Sigmoid colon (tissue), 6 donors: ENCODE measurements at regions not wholly inside any gene's neighbourhood (a gene's known extent, or its start where the extent isn't known, plus 50 kb on each side); places are given as distances from the start of the nearest gene placed in this dataset.

Source experiments
- DNase-seq: peaks from one replicate; pipeline ENCODE4 v3.0.0-alpha.2; 2019
- H3K27ac ChIP-seq, 4 donors: fragments of 200-600 bp; sonication (generic); one replicate each; pipeline ENCODE4 v1.5.1; 2016 to 2019; ENCODE audit warnings: mild to moderate bottlenecking in 1 of 4
- H3K27me3 ChIP-seq, 3 donors: fragments of 200-600 bp; sonication (generic); one replicate each; pipeline ENCODE4 v1.5.1; 2019; ENCODE audit warnings: mild to moderate bottlenecking in 1 of 3
- H3K36me3 ChIP-seq, 4 donors: fragments of 200-600 bp; sonication (generic); one replicate each; pipeline ENCODE4 v1.5.1; 2016 to 2019
- H3K4me1 ChIP-seq, 4 donors: fragments of 200-600 bp; sonication (generic); one replicate each; pipeline ENCODE4 v1.5.1; 2017 to 2019
- H3K4me3 ChIP-seq, 4 donors: fragments of 200-600 bp; sonication (generic); one replicate each; pipeline ENCODE4 v1.5.1; 2017 to 2019; ENCODE audit warnings: mild to moderate bottlenecking in 2 of 4, moderate library complexity in 1 of 4
- H3K9me3 ChIP-seq, 4 donors: fragments of 200-600 bp in 3 of 4; sonication (generic) in 3 of 4; one replicate each; pipeline versions ENCODE4 v1.5.1 to v1.6.1; 2013 to 2019
- EP300 ChIP-seq, 4 donors: sonication (generic); formaldehyde crosslinking; IDR thresholded peaks; one replicate each; pipeline ENCODE4 v1.6.1; 2017; ENCODE audit warnings: antibody characterized with exemption in 4 of 4
- POLR2A ChIP-seq, 2 donors: fragments of 450-650 bp; IDR thresholded peaks; one replicate each; pipeline ENCODE4 v1.6.1; 2016; ENCODE audit warnings: antibody characterized with exemption in 2 of 2, mild to moderate bottlenecking in 2 of 2, moderate library complexity in 2 of 2
- POLR2AphosphoS5 ChIP-seq, 4 donors: sonication (generic); formaldehyde crosslinking; IDR thresholded peaks; one replicate each; pipeline ENCODE4 v1.6.1; 2017; ENCODE audit warnings: antibody characterized with exemption in 4 of 4
- WGBS, 2 donors: extraction: QIAGEN DNeasy Blood & Tissue Kit; methylation state at CpG; one replicate each; pipeline ENCODE4 v1.1.7; 2013; 5-methylcytosine and 5-hydroxymethylcytosine counted together
- intact Hi-C: fragments of 100-400 bp; cut with DNase I; formaldehyde crosslinking; loops from one replicate; pipeline ENCODE4 v1.15.1; 2023
- TF ChIP-seq, protein P1 (sequence below), 4 experiments: fragments of 450-650 bp in 3 of 4; fragments of 200-600 bp in 1 of 4; IDR thresholded peaks; one replicate each; pipeline ENCODE4 v1.5.1; 2016 to 2019; ENCODE audit warnings: antibody characterized with exemption in 4 of 4, mild to moderate bottlenecking in 3 of 4, moderate library complexity in 2 of 4
- donor health status: healthy with polysubstance abuse.
- donor health status: healthy.

DNA sequence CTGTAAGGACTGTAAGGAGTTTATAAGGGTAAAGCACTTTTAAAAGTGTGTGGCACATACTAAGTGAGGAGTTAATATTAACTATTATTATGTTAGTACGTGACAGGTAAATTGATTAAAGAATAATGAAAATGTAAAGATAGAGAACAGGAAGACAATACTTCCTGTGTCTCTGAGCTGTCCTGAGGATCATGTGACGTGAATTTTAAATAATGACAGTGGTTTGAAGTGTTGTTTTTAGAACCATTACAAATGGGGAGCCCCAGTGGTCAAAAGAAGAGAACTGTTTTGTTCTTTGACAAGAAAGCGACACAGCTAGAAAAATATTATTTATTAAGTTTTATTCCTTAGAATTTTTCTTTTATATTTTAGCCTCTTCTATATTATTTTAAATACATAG is 241.2 kb upstream of the STARD13 start:
- DNase-seq: no peak
- TF ChIP-seq, protein P1, sequence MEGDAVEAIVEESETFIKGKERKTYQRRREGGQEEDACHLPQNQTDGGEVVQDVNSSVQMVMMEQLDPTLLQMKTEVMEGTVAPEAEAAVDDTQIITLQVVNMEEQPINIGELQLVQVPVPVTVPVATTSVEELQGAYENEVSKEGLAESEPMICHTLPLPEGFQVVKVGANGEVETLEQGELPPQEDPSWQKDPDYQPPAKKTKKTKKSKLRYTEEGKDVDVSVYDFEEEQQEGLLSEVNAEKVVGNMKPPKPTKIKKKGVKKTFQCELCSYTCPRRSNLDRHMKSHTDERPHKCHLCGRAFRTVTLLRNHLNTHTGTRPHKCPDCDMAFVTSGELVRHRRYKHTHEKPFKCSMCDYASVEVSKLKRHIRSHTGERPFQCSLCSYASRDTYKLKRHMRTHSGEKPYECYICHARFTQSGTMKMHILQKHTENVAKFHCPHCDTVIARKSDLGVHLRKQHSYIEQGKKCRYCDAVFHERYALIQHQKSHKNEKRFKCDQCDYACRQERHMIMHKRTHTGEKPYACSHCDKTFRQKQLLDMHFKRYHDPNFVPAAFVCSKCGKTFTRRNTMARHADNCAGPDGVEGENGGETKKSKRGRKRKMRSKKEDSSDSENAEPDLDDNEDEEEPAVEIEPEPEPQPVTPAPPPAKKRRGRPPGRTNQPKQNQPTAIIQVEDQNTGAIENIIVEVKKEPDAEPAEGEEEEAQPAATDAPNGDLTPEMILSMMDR (IDR thresholded peaks at IDR 0.05): no peak
- TF ChIP-seq POLR2A (IDR thresholded peaks at IDR 0.05): no peak
- no peak for TF ChIP-seq EP300 (IDR thresholded peaks at IDR 0.05)
- no peak for TF ChIP-seq POLR2AphosphoS5 (IDR thresholded peaks at IDR 0.05)
- intact Hi-C loops: no loop called here
- H3K4me3 ChIP-seq: no peak overlapping the region
- no peaks in the 10 kb centered on the region for H3K9me3 ChIP-seq
- no peaks in the 10 kb centered on the region for H3K27me3 ChIP-seq
- H3K36me3 ChIP-seq: no peaks in the 10 kb centered on the region
- peaks cover 0 to 30% (median 14%) of the 10 kb centered on the region in 4 donors for H3K4me1 ChIP-seq
- 84 to 86% methylated on average over 3 of the region's 3 CpGs for WGBS, 2 donors
- H3K27ac ChIP-seq: peak overlapping the region in 1 of 4 donors; percentile 18

DNA sequence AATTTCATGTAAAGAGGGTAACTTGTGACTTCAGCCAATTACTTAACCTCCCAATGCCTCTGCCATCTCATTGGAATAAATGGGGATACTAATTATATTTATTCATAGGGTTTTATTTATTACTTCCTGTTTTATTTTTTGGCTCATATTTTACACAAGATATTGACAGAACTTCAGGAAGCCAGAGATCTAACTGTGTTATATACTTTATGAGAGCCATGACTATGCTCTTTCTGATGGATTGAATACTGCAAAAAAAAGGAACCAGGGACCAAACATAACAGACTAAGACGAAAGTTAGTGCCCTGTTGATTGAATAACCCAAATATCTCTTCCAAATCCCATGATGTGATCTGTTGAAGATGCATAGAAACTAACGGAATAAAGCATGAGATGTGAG is 243.3 kb upstream of the STARD13 start:
- H3K36me3 ChIP-seq: no peaks in the 10 kb centered on the region
- H3K27me3 ChIP-seq: no peaks in the 10 kb centered on the region
- no peak overlapping the region for H3K4me3 ChIP-seq
- no peaks in the 10 kb centered on the region for H3K9me3 ChIP-seq
- WGBS, 2 donors: 70 to 91% methylated on average over 2 of the region's 2 CpGs
- peaks cover 0 to 27% (median 16%) of the 10 kb centered on the region in 4 donors for H3K4me1 ChIP-seq
- TF ChIP-seq POLR2A (IDR thresholded peaks at IDR 0.05) (no peak), POLR2AphosphoS5 (IDR thresholded peaks at IDR 0.05) (no peak), EP300 (IDR thresholded peaks at IDR 0.05) (no peak)
- TF ChIP-seq, protein P1 (IDR thresholded peaks at IDR 0.05): no peak
- intact Hi-C loops: no loop called here
- H3K27ac ChIP-seq: no peak overlapping the region
- DNase-seq: no peak

DNA sequence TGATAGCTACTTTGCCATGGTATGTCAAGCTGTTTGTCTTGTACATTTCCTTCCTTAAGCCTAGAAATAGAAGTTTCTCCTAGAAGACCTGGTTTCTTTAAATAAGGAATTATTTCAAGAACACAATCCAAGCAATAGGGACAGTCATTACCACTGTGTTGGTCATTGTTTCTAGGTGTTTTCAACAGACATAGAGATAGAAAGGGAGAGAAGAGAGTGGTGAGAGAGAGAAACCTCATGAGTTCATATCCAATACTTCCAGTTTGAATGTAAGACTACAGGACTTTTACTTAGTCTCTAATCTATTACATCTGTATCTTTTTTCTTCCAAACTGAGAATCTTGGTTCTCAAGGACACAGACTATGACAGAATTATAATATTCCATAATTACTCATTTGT is 245.9 kb upstream of the STARD13 start:
- peaks cover 0 to 34% (median 14%) of the 10 kb centered on the region in 4 donors for H3K4me1 ChIP-seq
- TF ChIP-seq EP300 (IDR thresholded peaks at IDR 0.05): no peak
- no peak for TF ChIP-seq POLR2AphosphoS5 (IDR thresholded peaks at IDR 0.05)
- TF ChIP-seq, protein P1 (IDR thresholded peaks at IDR 0.05): no peak
- TF ChIP-seq POLR2A (IDR thresholded peaks at IDR 0.05): no peak
- H3K36me3 ChIP-seq: no peaks in the 10 kb centered on the region
- no peak overlapping the region for H3K27ac ChIP-seq
- intact Hi-C loops: loop anchor here (5.0 to 10.0 kb wide), 2 partner anchors 299 to 517 kb away; partner anchors contain the start of gene KL
- DNase-seq: no peak
- H3K4me3 ChIP-seq: no peak overlapping the region
- no peaks in the 10 kb centered on the region for H3K9me3 ChIP-seq
- H3K27me3 ChIP-seq: no peaks in the 10 kb centered on the region

DNA sequence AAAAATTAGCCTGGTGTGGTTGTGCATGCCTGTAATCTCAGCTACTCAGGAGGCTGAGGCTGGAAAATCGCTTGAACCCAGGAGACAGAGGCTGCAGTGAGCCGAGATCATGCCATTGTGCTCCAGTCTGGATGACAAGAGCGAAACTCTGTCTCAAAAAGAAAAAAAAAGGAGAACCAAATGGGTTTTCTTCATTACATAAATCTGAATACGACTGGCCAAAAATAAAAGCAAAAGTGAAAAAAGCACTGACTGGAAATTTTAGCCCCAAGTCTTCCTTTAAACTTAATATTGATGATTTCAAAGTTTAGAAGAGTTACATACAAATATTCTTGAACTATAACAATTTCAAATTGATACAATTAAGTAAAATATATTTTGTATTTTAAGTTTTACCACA is 249.5 kb upstream of the STARD13 start:
- Histone ChIP-seq H3K27me3 (no peaks in the 10 kb centered on the region), H3K4me1 (peaks cover 0 to 55% (median 37%) of the 10 kb centered on the region in 4 donors), H3K36me3 (no peaks in the 10 kb centered on the region), H3K4me3 (no peak overlapping the region), H3K27ac (peak overlapping the region in 3 of 4 donors; percentile 27 to 96 (median 52)), H3K9me3 (no peaks in the 10 kb centered on the region)
- intact Hi-C loops: loop anchor here (5.0 to 10.0 kb wide), 2 partner anchors 83 to 520 kb away; partner anchors contain the start of gene KL
- TF ChIP-seq, protein P1 (IDR thresholded peaks at IDR 0.05): no peak
- TF ChIP-seq POLR2A (IDR thresholded peaks at IDR 0.05) (no peak), EP300 (IDR thresholded peaks at IDR 0.05) (no peak), POLR2AphosphoS5 (IDR thresholded peaks at IDR 0.05) (no peak)
- 76 to 91% methylated on average over 4 of the region's 4 CpGs for WGBS, 2 donors
- no peak for DNase-seq

DNA sequence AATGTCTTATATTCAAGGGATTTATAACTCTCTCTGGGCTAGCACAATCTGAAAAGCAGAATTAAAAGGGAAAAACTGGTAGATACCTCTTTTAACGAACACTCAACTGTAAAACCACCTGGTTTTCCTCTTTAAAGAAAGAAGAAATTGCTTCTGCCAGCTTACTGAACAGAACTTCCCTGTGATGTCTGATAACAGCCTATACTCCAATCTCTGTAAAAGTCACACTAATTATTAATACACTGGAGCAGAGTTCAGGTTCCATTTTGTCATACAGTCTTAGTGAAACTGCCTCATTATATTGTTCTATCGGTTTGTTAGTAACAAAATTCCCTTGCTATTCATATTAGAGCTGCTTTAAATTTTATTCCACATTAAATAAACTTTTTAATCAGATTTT is 251.0 kb upstream of the STARD13 start:
- Histone ChIP-seq H3K27ac (peak overlapping the region; percentile 18 to 96 (median 93)), H3K9me3 (no peaks in the 10 kb centered on the region), H3K4me3 (peak overlapping the region in 3 of 4 donors; percentile 5 to 8 (median 8)), H3K27me3 (no peaks in the 10 kb centered on the region), H3K4me1 (peaks cover 0 to 70% (median 51%) of the 10 kb centered on the region in 4 donors), H3K36me3 (no peaks in the 10 kb centered on the region)
- DNase-seq: no peak
- WGBS, 2 donors: 17 to 50% methylated on average over 2 of the region's 2 CpGs
- TF ChIP-seq POLR2AphosphoS5 (IDR thresholded peaks at IDR 0.05) (no peak), EP300 (IDR thresholded peaks at IDR 0.05) (no peak), POLR2A (IDR thresholded peaks at IDR 0.05) (no peak)
- TF ChIP-seq, protein P1 (IDR thresholded peaks at IDR 0.05): no peak
- intact Hi-C loops: loop anchor here (5.0 to 10.0 kb wide), 2 partner anchors 84 to 522 kb away; partner anchors contain the start of gene KL
